CD4-positive, alpha-beta T cell (primary cell): ENCODE measurements at regions not wholly inside any gene's neighbourhood (a gene's known extent, or its start where the extent isn't known, plus 50 kb on each side); places are given as distances from the start of the nearest gene placed in this dataset.

ENCODE experiments used
- ATAC-seq: fragments of 200-7000 bp; cut with Tn5 transposase; one replicate; pipeline ENCODE4 v1.10.0; 2022; ENCODE audit warnings: mild to moderate bottlenecking; ENCODE audit not compliant: poor library complexity
- CTCF ChIA-PET: fragments of 350-600 bp; sonication (Branson Sonifier 250); formaldehyde crosslinking; loops from one replicate; lab custom pipeline; 2021; ENCODE audit warnings: antibody characterized with exemption, inconsistent platforms; lab: Charles Lee
- POLR2A ChIA-PET: fragments of 350-600 bp; sonication (Branson Sonifier 250); formaldehyde crosslinking; loops from one replicate; lab custom pipeline; 2021; ENCODE audit warnings: antibody characterized with exemption, inconsistent platforms; lab: Charles Lee
- DNase-seq, 14 experiments: peaks; one replicate each; pipeline ENCODE4 v3.0.0-alpha.2; 2013 to 2020; ENCODE audit warnings: mixed read lengths in 2 of 14
- H3K27ac ChIP-seq, 2 donors: one replicate each; pipeline versions ENCODE4 v1.5.1 to v1.7.0; 2013; ENCODE audit warnings: low read length in 2 of 2, low read depth in 1 of 2, mild to moderate bottlenecking in 1 of 2
- H3K27me3 ChIP-seq, 2 experiments: 1 replicate in 1 of 2; 2 replicates in 1 of 2; pipeline versions ENCODE4 v1.6.1 to v1.7.0; 2013; ENCODE audit warnings: low read length in 2 of 2, control low read depth in 1 of 2, mild to moderate bottlenecking in 1 of 2, moderate library complexity in 1 of 2; ENCODE audit not compliant: insufficient read depth in 2 of 2, control insufficient read depth in 1 of 2
- H3K36me3 ChIP-seq: one replicate; pipeline ENCODE4 v1.6.1; 2013; ENCODE audit warnings: low read length, control low read depth; ENCODE audit not compliant: insufficient read depth
- H3K4me1 ChIP-seq: one replicate; pipeline ENCODE4 v1.6.1; 2013; ENCODE audit warnings: low read length, control low read depth; ENCODE audit not compliant: insufficient read depth
- H3K4me3 ChIP-seq: one replicate; pipeline ENCODE4 v1.5.1; 2013; ENCODE audit warnings: mild to moderate bottlenecking, low read length, moderate library complexity
- H3K9me3 ChIP-seq, 2 experiments: 1 replicate in 1 of 2; 2 replicates in 1 of 2; pipeline versions ENCODE4 v1.6.1 to v1.7.0; 2013; ENCODE audit warnings: low read length in 2 of 2, mild to moderate bottlenecking in 2 of 2, control low read depth in 1 of 2, moderate library complexity in 1 of 2; ENCODE audit not compliant: control insufficient read depth in 1 of 2, insufficient read depth in 1 of 2
- H3K27ac Mint-ChIP-seq: one replicate; pipeline ENCODE4 v1.8.0; 2020; ENCODE audit warnings: mixed read lengths
- H3K27me3 Mint-ChIP-seq: one replicate; pipeline ENCODE4 v1.8.0; 2021; ENCODE audit warnings: mixed read lengths
- H3K36me3 Mint-ChIP-seq: one replicate; pipeline ENCODE4 v1.8.0; 2021; ENCODE audit warnings: low read depth, mixed read lengths
- H3K4me1 Mint-ChIP-seq: one replicate; pipeline ENCODE4 v1.8.0; 2021; ENCODE audit warnings: low read depth, mixed read lengths
- H3K4me3 Mint-ChIP-seq: one replicate; pipeline ENCODE4 v1.8.0; 2020; ENCODE audit warnings: mild to moderate bottlenecking, mixed read lengths
- H3K9me3 Mint-ChIP-seq: one replicate; pipeline ENCODE4 v1.8.0; 2020; ENCODE audit warnings: mixed read lengths
- intact Hi-C, 2 experiments: fragments of 100-400 bp; cut with DNase I in 1 of 2; cut with micrococcal nuclease in 1 of 2; formaldehyde crosslinking; loops; one replicate each; pipeline versions ENCODE4 v1.15.1 to v1.9.0; 2023 to 2025; cut with DNase I, micrococcal nuclease
- TF ChIP-seq, protein P1 (sequence below): fragments of 200-600 bp; IDR thresholded peaks from one replicate; pipeline ENCODE4 v1.8.0; 2022; ENCODE audit warnings: antibody characterized with exemption, mild to moderate bottlenecking

DNA sequence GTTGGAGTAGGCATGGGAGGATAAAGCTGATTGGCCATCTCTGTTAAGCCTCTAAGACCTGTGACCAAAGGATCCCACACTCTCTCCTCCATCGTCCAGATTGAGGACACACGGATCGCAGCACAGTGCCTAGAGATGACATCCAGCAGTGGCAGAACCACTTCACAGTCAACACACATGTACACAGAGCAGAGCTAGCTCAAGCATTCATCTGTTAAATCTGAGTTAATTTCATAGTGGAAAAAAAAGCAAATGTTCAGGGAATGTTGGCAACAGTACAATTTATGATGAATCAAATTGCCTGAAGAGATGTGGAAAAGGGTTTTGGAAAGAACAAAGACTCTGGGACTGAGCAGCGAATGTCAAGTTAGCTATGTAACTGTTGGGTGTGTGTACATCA, 108.1 kb upstream of the PLAAT1 start:
- CTCF ChIA-PET: interaction anchor here (1.3 kb wide), 1 partner anchor 15 kb away, joined by 3 read pairs; no protein-coding TSS in a partner anchor
- Histone ChIP-seq H3K36me3 (no peaks in the 10 kb centered on the region), H3K4me1 (no peaks in the 10 kb centered on the region), H3K27me3 (peaks cover 0 to 6% of the 10 kb centered on the region in 2 experiments), H3K4me3 (no peak overlapping the region), H3K9me3 (no peaks in the 10 kb centered on the region), H3K27ac (no peak overlapping the region)
- intact Hi-C loops: no loop called here
- no peak overlapping the region for H3K27ac Mint-ChIP-seq
- H3K9me3 Mint-ChIP-seq: no peaks in the 10 kb centered on the region
- ATAC-seq (no peak), DNase-seq (no peak)
- TF ChIP-seq, protein P1, sequence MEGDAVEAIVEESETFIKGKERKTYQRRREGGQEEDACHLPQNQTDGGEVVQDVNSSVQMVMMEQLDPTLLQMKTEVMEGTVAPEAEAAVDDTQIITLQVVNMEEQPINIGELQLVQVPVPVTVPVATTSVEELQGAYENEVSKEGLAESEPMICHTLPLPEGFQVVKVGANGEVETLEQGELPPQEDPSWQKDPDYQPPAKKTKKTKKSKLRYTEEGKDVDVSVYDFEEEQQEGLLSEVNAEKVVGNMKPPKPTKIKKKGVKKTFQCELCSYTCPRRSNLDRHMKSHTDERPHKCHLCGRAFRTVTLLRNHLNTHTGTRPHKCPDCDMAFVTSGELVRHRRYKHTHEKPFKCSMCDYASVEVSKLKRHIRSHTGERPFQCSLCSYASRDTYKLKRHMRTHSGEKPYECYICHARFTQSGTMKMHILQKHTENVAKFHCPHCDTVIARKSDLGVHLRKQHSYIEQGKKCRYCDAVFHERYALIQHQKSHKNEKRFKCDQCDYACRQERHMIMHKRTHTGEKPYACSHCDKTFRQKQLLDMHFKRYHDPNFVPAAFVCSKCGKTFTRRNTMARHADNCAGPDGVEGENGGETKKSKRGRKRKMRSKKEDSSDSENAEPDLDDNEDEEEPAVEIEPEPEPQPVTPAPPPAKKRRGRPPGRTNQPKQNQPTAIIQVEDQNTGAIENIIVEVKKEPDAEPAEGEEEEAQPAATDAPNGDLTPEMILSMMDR: no peak
- H3K4me1 Mint-ChIP-seq: no peaks in the 10 kb centered on the region
- H3K4me3 Mint-ChIP-seq: no peak overlapping the region
- peaks cover 32% of the 10 kb centered on the region for H3K27me3 Mint-ChIP-seq
- H3K36me3 Mint-ChIP-seq: no peaks in the 10 kb centered on the region
- POLR2A ChIA-PET: no interaction called here

DNA sequence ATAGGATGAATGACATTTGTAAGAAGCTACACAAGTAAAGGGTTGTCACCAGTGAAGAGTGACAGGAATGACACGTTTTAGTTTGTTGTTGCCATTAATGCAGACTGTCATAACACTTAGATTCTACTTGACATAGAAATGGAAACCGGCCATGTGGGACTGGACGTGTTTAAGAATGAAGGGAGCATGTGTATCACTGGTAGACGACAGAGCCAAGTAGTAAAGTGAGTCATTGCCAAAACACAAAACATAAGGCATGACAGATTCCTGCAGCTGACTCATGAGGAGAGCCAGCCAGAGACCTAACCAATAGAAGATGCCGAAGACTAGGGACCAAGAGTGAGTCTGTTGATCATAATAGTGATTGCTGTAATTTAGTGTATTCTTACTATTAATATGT, 106.2 kb upstream of the PLAAT1 start:
- DNase-seq (no peak), ATAC-seq (no peak)
- no peaks in the 10 kb centered on the region for H3K36me3 Mint-ChIP-seq
- no peak overlapping the region for H3K4me3 Mint-ChIP-seq
- TF ChIP-seq, protein P1: no peak
- Histone ChIP-seq H3K27me3 (peaks cover 0 to 6% of the 10 kb centered on the region in 2 experiments), H3K4me1 (no peaks in the 10 kb centered on the region), H3K27ac (no peak overlapping the region), H3K4me3 (no peak overlapping the region), H3K9me3 (no peaks in the 10 kb centered on the region), H3K36me3 (no peaks in the 10 kb centered on the region)
- H3K9me3 Mint-ChIP-seq: no peaks in the 10 kb centered on the region
- H3K4me1 Mint-ChIP-seq: no peaks in the 10 kb centered on the region
- POLR2A ChIA-PET: no interaction called here
- peaks cover 32% of the 10 kb centered on the region for H3K27me3 Mint-ChIP-seq
- no peak overlapping the region for H3K27ac Mint-ChIP-seq
- CTCF ChIA-PET: no interaction called here
- intact Hi-C loops: no loop called here

DNA sequence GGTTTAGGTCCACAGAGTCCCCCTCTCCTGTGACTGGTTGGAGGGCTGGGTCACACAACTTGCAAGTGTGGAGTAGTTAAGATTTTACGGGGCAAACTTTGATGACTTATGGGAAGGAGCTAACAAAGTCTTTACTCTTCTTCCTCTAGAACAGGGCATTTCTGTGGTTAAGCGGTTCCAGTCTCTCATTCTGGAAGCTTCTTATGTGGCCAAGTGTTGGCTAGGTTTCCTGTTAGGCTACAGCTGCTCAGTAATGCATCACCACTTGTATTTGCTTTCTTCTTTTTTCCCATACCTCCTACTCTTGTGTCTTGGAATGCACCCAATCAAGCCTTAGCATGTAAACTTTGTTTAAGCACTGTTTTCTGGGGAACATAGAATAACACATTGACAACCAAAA, 100.6 kb upstream of the PLAAT1 start:
- no peak overlapping the region for H3K4me3 Mint-ChIP-seq
- POLR2A ChIA-PET: no interaction called here

More for the DNA sequence above, 100.6 kb upstream of the PLAAT1 start:
- DNase-seq (no peak), ATAC-seq (no peak)
- H3K4me1 Mint-ChIP-seq: no peaks in the 10 kb centered on the region
- intact Hi-C loops: no loop called here
- Histone ChIP-seq H3K36me3 (no peaks in the 10 kb centered on the region), H3K4me1 (no peaks in the 10 kb centered on the region), H3K27me3 (no peaks in the 10 kb centered on the region), H3K4me3 (no peak overlapping the region), H3K9me3 (no peaks in the 10 kb centered on the region), H3K27ac (no peak overlapping the region)
- CTCF ChIA-PET: no interaction called here
- TF ChIP-seq, protein P1: no peak
- no peak overlapping the region for H3K27ac Mint-ChIP-seq
- H3K9me3 Mint-ChIP-seq: no peaks in the 10 kb centered on the region
- H3K27me3 Mint-ChIP-seq: peaks cover 8% of the 10 kb centered on the region
- no peaks in the 10 kb centered on the region for H3K36me3 Mint-ChIP-seq
